Karpas-422 (cell line): ENCODE measurements at regions not wholly inside any gene's neighbourhood (a gene's known extent, or its start where the extent isn't known, plus 50 kb on each side); places are given as distances from the start of the nearest gene placed in this dataset.
"Not testable (repeated sequence)": the region's sequence is repeated elsewhere in the genome, so short reads cannot be mapped to it uniquely, and the experiment has no call there.

Experiments
- DNase-seq: peaks from one replicate; pipeline ENCODE4 v3.0.0-alpha.2; 2015
- H2AFZ ChIP-seq: fragments of 200-600 bp; sonication (generic); 2 replicates; pipeline ENCODE4 v1.6.1; 2014; ENCODE audit warnings: antibody characterized with exemption, low read length, mixed read lengths
- H3K27ac ChIP-seq: fragments of 200-600 bp; sonication (generic); 2 replicates; pipeline ENCODE4 v1.5.1; 2014; ENCODE audit warnings: mild to moderate bottlenecking, low read length, moderate library complexity
- H3K27me3 ChIP-seq: fragments of 200-600 bp; sonication (generic); 2 replicates; pipeline ENCODE4 v1.6.1; 2014; ENCODE audit warnings: low read length, mixed read lengths
- H3K36me3 ChIP-seq: fragments of 200-600 bp; sonication (generic); 2 replicates; pipeline ENCODE4 v1.6.1; 2014; ENCODE audit warnings: low read length, mixed read lengths; ENCODE audit not compliant: insufficient read depth
- H3K4me1 ChIP-seq: fragments of 200-600 bp; sonication (generic); 2 replicates; pipeline ENCODE4 v1.6.1; 2014; ENCODE audit warnings: mild to moderate bottlenecking, low read length, mixed read lengths
- H3K4me2 ChIP-seq: fragments of 200-600 bp; sonication (generic); 2 replicates; pipeline ENCODE4 v1.6.1; 2014; ENCODE audit warnings: low read length, low read depth, mild to moderate bottlenecking; ENCODE audit not compliant: poor library complexity, severe bottlenecking
- H3K4me3 ChIP-seq: fragments of 200-600 bp; sonication (generic); 2 replicates; pipeline ENCODE4 v1.5.1; 2014; ENCODE audit warnings: mild to moderate bottlenecking, antibody characterized with exemption, low read length, mixed read lengths
- H3K79me2 ChIP-seq: fragments of 200-600 bp; sonication (generic); 2 replicates; pipeline ENCODE4 v1.6.1; 2014; ENCODE audit warnings: mild to moderate bottlenecking, low read length, mixed read lengths
- H3K9ac ChIP-seq: fragments of 200-600 bp; sonication (generic); 2 replicates; pipeline ENCODE4 v1.6.0; 2014; ENCODE audit warnings: low read length
- H3K9me2 ChIP-seq: fragments of 200-600 bp; sonication (generic), shearing (Covaris generic); replicated peaks from 2 replicates; pipeline ENCODE4 v1.6.0; 2014; ENCODE audit warnings: mild to moderate bottlenecking, low read length, moderate library complexity; ENCODE audit not compliant: insufficient read depth
- H3K9me3 ChIP-seq: fragments of 300-700, 200-600 bp; sonication (generic); 2 replicates; pipeline ENCODE4 v1.6.1; 2014; ENCODE audit warnings: low read length, mixed read lengths
- H4K20me1 ChIP-seq: fragments of 200-600 bp; sonication (generic); 2 replicates; pipeline ENCODE4 v1.6.1; 2014; ENCODE audit warnings: mild to moderate bottlenecking, antibody characterized with exemption, low read length, low read depth; ENCODE audit not compliant: insufficient read depth

GRCh38 chr1:240722788-240723187 lies 110.8 kb upstream of the GREM2 start:
- Histone ChIP-seq H3K4me1 (no peaks in the 10 kb centered on the region), H2AFZ (no peak overlapping the region), H3K27ac (no peak overlapping the region), H3K36me3 (no peaks in the 10 kb centered on the region), H3K9me3 (no peaks in the 10 kb centered on the region), H4K20me1 (no peaks in the 10 kb centered on the region), H3K9me2 (no peaks in the 10 kb centered on the region), H3K9ac (no peak overlapping the region), H3K4me2 (no peak overlapping the region), H3K4me3 (no peak overlapping the region), H3K27me3 (no peaks in the 10 kb centered on the region), H3K79me2 (no peaks in the 10 kb centered on the region)
- no peak for DNase-seq

GRCh38 chr1:240720976-240721375 lies 109.0 kb upstream of the GREM2 start:
- no peak overlapping the region for H3K9ac ChIP-seq

GRCh38 chr1:240719953-240720700 lies 108.2 kb upstream of the GREM2 start:
- H3K9me2 ChIP-seq: no peaks in the 10 kb centered on the region
- H4K20me1 ChIP-seq: no peaks in the 10 kb centered on the region
- no peaks in the 10 kb centered on the region for H3K4me1 ChIP-seq
- H3K9ac ChIP-seq: no peak overlapping the region
- no peak overlapping the region for H2AFZ ChIP-seq
- no peaks in the 10 kb centered on the region for H3K36me3 ChIP-seq
- no peak overlapping the region for H3K4me2 ChIP-seq
- no peak overlapping the region for H3K27ac ChIP-seq
- H3K79me2 ChIP-seq: no peaks in the 10 kb centered on the region
- DNase-seq: no peak
- no peaks in the 10 kb centered on the region for H3K27me3 ChIP-seq
- H3K9me3 ChIP-seq: no peaks in the 10 kb centered on the region
- no peak overlapping the region for H3K4me3 ChIP-seq

More at GRCh38 chr1:240720976-240721375, 109.0 kb upstream of the GREM2 start:
- Histone ChIP-seq H4K20me1 (no peaks in the 10 kb centered on the region), H3K9me3 (no peaks in the 10 kb centered on the region), H3K27me3 (no peaks in the 10 kb centered on the region), H3K9me2 (no peaks in the 10 kb centered on the region), H3K4me3 (no peak overlapping the region), H3K4me1 (no peaks in the 10 kb centered on the region), H3K4me2 (no peak overlapping the region), H3K79me2 (no peaks in the 10 kb centered on the region), H3K36me3 (no peaks in the 10 kb centered on the region), H2AFZ (no peak overlapping the region), H3K27ac (no peak overlapping the region)
- no peak for DNase-seq

GRCh38 chr1:240716538-240716937 lies 104.6 kb upstream of the GREM2 start:
- H3K4me3 ChIP-seq, H3K27ac ChIP-seq, H3K36me3 ChIP-seq, H3K9me3 ChIP-seq, H2AFZ ChIP-seq, H4K20me1 ChIP-seq, H3K79me2 ChIP-seq, H3K4me2 ChIP-seq, H3K9me2 ChIP-seq, H3K9ac ChIP-seq, H3K27me3 ChIP-seq, H3K4me1 ChIP-seq, DNase-seq: not testable (repeated sequence)

- no peak for DNase-seq
Measured at GRCh38 chr1:240714568-240715292, 102.8 kb upstream of the GREM2 start.

GRCh38 chr1:240712014-240712731 lies 100.2 kb upstream of the GREM2 start:
- Histone ChIP-seq H3K4me2 (no peak overlapping the region), H3K27me3 (no peaks in the 10 kb centered on the region), H3K79me2 (no peaks in the 10 kb centered on the region), H4K20me1 (no peaks in the 10 kb centered on the region), H3K27ac (no peak overlapping the region), H2AFZ (no peak overlapping the region), H3K9me3 (no peaks in the 10 kb centered on the region), H3K9ac (no peak overlapping the region), H3K4me1 (no peaks in the 10 kb centered on the region), H3K36me3 (no peaks in the 10 kb centered on the region), H3K4me3 (no peak overlapping the region), H3K9me2 (no peaks in the 10 kb centered on the region)
- no peak for DNase-seq

More at GRCh38 chr1:240714568-240715292, 102.8 kb upstream of the GREM2 start:
- H3K27ac ChIP-seq: no peak overlapping the region
- H3K4me3 ChIP-seq: no peak overlapping the region
- no peaks in the 10 kb centered on the region for H4K20me1 ChIP-seq
- no peaks in the 10 kb centered on the region for H3K27me3 ChIP-seq
- no peak overlapping the region for H3K9ac ChIP-seq
- H3K9me2 ChIP-seq: no peaks in the 10 kb centered on the region
- H2AFZ ChIP-seq: no peak overlapping the region
- H3K4me2 ChIP-seq: no peak overlapping the region
- no peaks in the 10 kb centered on the region for H3K4me1 ChIP-seq
- no peaks in the 10 kb centered on the region for H3K36me3 ChIP-seq
- H3K79me2 ChIP-seq: no peaks in the 10 kb centered on the region
- no peaks in the 10 kb centered on the region for H3K9me3 ChIP-seq

- no peaks in the 10 kb centered on the region for H3K9me3 ChIP-seq
- no peak overlapping the region for H3K4me2 ChIP-seq
- H3K9ac ChIP-seq: no peak overlapping the region
- H3K27me3 ChIP-seq: no peaks in the 10 kb centered on the region
- H4K20me1 ChIP-seq: no peaks in the 10 kb centered on the region
- no peaks in the 10 kb centered on the region for H3K4me1 ChIP-seq
- DNase-seq: no peak
- H3K9me2 ChIP-seq: no peaks in the 10 kb centered on the region
- no peak overlapping the region for H3K4me3 ChIP-seq
- no peak overlapping the region for H2AFZ ChIP-seq
- H3K36me3 ChIP-seq: no peaks in the 10 kb centered on the region
- H3K27ac ChIP-seq: no peak overlapping the region
- H3K79me2 ChIP-seq: no peaks in the 10 kb centered on the region
Measured at GRCh38 chr1:240711020-240711419, 99.1 kb upstream of the GREM2 start.

- H3K36me3 ChIP-seq: no peaks in the 10 kb centered on the region
- no peaks in the 10 kb centered on the region for H4K20me1 ChIP-seq
- no peaks in the 10 kb centered on the region for H3K9me3 ChIP-seq
- H3K4me2 ChIP-seq: peak overlapping the region; percentile 17
- no peaks in the 10 kb centered on the region for H3K27me3 ChIP-seq
- no peaks in the 10 kb centered on the region for H3K9me2 ChIP-seq
- H3K27ac ChIP-seq: no peak overlapping the region
- H3K4me3 ChIP-seq: no peak overlapping the region; the same call in 1 of the 2 replicates
- no peaks in the 10 kb centered on the region for H3K4me1 ChIP-seq
- no peak overlapping the region for H2AFZ ChIP-seq
- no peak overlapping the region for H3K9ac ChIP-seq
- DNase-seq: no peak
- no peaks in the 10 kb centered on the region for H3K79me2 ChIP-seq
Measured at GRCh38 chr1:240709676-240710075, 97.7 kb upstream of the GREM2 start.
